K562 (cell line): ENCODE measurements at regions not wholly inside any gene's neighbourhood (a gene's known extent, or its start where the extent isn't known, plus 50 kb on each side); places are given as distances from the start of the nearest gene placed in this dataset.

Experiments used
- ATAC-seq: fragments of 200-7000 bp; cut with Tn5 transposase; 3 replicates; pipeline ENCODE4 v1.9.1; 2020; ENCODE audit warnings: moderate library complexity
- BruUV-seq: library from RNA; stranded (reverse); fragments of 400-500 nt; replicated peaks from 2 replicates; lab custom pipeline; 2021; lab: Mats Ljungman, UMichigan
- CTCF ChIA-PET: fragments of 300-600 bp; formaldehyde crosslinking; extraction: SDS; loops from one replicate; lab custom pipeline; 2021; ENCODE audit warnings: low intra/inter-chr PET ratio; lab: Yijun Ruan, JAX
- POLR2A ChIA-PET: fragments of 300-600, 350-650 bp; sonication (Branson Sonifier 250); formaldehyde crosslinking; extraction: SDS; loops from one replicate; lab custom pipeline; 2021; ENCODE audit warnings: antibody characterized with exemption, inconsistent platforms; lab: Yijun Ruan, JAX
- DNase-seq, 4 experiments: peaks; one replicate each; pipeline versions ENCODE4 v3.0.0 to v3.0.0-alpha.2; 2011 to 2018; ENCODE audit warnings: low spot score in 3 of 4, mixed read lengths in 3 of 4; ENCODE audit errors: extremely low read depth in 1 of 4
- FAIRE-seq: peaks from 2 replicates; lab custom pipeline; 2011; peaks lifted over from hg19 to GRCh38; lab: Jason Lieb, UNC
- H2AFZ ChIP-seq: 2 replicates; pipeline ENCODE4 v1.6.0; 2011; ENCODE audit warnings: low read depth, low read length, control low read depth, inconsistent platforms
- H3K27ac ChIP-seq: fragments of 200-600 bp; 3 replicates; pipeline ENCODE4 v1.8.0; 2011; ENCODE audit warnings: low read depth, mild to moderate bottlenecking, control low read depth, inconsistent platforms, low read length, moderate library complexity, mixed read lengths; ENCODE audit errors: extremely low read depth
- H3K27me3 ChIP-seq, 2 experiments: fragments of 300-600 bp in 1 of 2; 2 replicates in 1 of 2; 3 replicates in 1 of 2; pipeline versions ENCODE4 v1.6.0 to v1.8.0; 2011; ENCODE audit warnings: inconsistent platforms in 2 of 2, low read length in 2 of 2, mild to moderate bottlenecking in 1 of 2, mixed read lengths in 1 of 2, moderate library complexity in 1 of 2; ENCODE audit not compliant: control insufficient read depth in 2 of 2, insufficient read depth in 2 of 2
- H3K36me3 ChIP-seq: fragments of 300-600 bp; 3 replicates; pipeline ENCODE4 v1.8.0; 2011; ENCODE audit warnings: mild to moderate bottlenecking, low read length, inconsistent platforms; ENCODE audit not compliant: control insufficient read depth, insufficient read depth
- H3K4me1 ChIP-seq, 2 experiments: fragments of 200-600 bp in 1 of 2; replicated peaks in 1 of 2; 2 replicates in 1 of 2; 3 replicates in 1 of 2; pipeline versions ENCODE4 v1.5.1 to v1.8.0; 2011; ENCODE audit warnings: inconsistent platforms in 2 of 2, low read length in 2 of 2, mild to moderate bottlenecking in 1 of 2, mixed read lengths in 1 of 2, moderate library complexity in 1 of 2; ENCODE audit not compliant: control insufficient read depth in 2 of 2, insufficient read depth in 2 of 2
- H3K4me2 ChIP-seq: 2 replicates; pipeline ENCODE4 v1.6.1; 2011; ENCODE audit warnings: low read length, control low read depth, inconsistent platforms, mixed read lengths; ENCODE audit not compliant: insufficient read depth
- H3K4me3 ChIP-seq: fragments of 200-600 bp; sonication (generic), shearing (Covaris generic); 2 replicates; pipeline ENCODE4 v1.5.1; 2016; ENCODE audit warnings: control low read depth, inconsistent platforms
- H3K79me2 ChIP-seq: fragments of 200-600 bp; 3 replicates; pipeline ENCODE4 v1.8.0; 2011; ENCODE audit warnings: low read length, inconsistent platforms; ENCODE audit not compliant: control insufficient read depth, insufficient read depth
- H3K9ac ChIP-seq, 2 experiments: 2 replicates each; pipeline versions ENCODE4 v1.6.0 to v1.6.1; 2011; ENCODE audit warnings: low read depth in 2 of 2, low read length in 2 of 2, control low read depth in 1 of 2, inconsistent platforms in 1 of 2, mild to moderate bottlenecking in 1 of 2, mixed read lengths in 1 of 2; ENCODE audit not compliant: insufficient read depth in 1 of 2
- H3K9me1 ChIP-seq: one replicate; pipeline ENCODE4 v1.6.0; 2011; ENCODE audit warnings: inconsistent platforms, mild to moderate bottlenecking, low read length, moderate library complexity; ENCODE audit not compliant: control insufficient read depth, insufficient read depth
- H3K9me3 ChIP-seq: replicated peaks from 2 replicates; pipeline ENCODE4 v1.5.1; 2011; ENCODE audit warnings: low read depth, low read length, inconsistent platforms; ENCODE audit not compliant: control insufficient read depth, insufficient read depth
- H4K20me1 ChIP-seq: replicated peaks from 2 replicates; pipeline ENCODE4 v1.6.1; 2011; ENCODE audit warnings: low read length, inconsistent platforms, mixed read lengths; ENCODE audit not compliant: control insufficient read depth, insufficient read depth
- BACH1 ChIP-seq: fragments of 200-800 bp; sonication (Bioruptor generic); IDR thresholded peaks from 2 replicates; pipeline ENCODE4 v1.6.1; 2016; ENCODE audit warnings: missing genetic modification characterization, missing compliant biosample characterization
- BRD4 ChIP-seq: fragments of 200-600 bp; sonication (generic); IDR thresholded peaks from 2 replicates; pipeline ENCODE4 v1.6.1; 2017; ENCODE audit warnings: inconsistent platforms
- CBX2 ChIP-seq: fragments of 200-600 bp; sonication (generic); IDR thresholded peaks from one replicate; pipeline ENCODE4 v1.6.1; 2012; ENCODE audit warnings: mild to moderate bottlenecking, low read length, inconsistent platforms; ENCODE audit not compliant: insufficient read depth, poor library complexity, severe bottlenecking
- COPS2 ChIP-seq: fragments of 450-650 bp; conservative IDR thresholded peaks from 2 replicates; pipeline ENCODE4 v1.6.1; 2016; ENCODE audit warnings: mild to moderate bottlenecking, moderate library complexity
- ESRRA ChIP-seq: fragments of 450-650 bp; IDR thresholded peaks from 2 replicates; pipeline ENCODE4 v1.6.1; 2014; ENCODE audit warnings: low read depth, mild to moderate bottlenecking, moderate library complexity, borderline replicate concordance
- FOXJ2 ChIP-seq: fragments of 200-800 bp; sonication (Bioruptor generic); IDR thresholded peaks from 2 replicates; pipeline ENCODE4 v1.6.1; 2016; ENCODE audit warnings: missing genetic modification characterization, missing compliant biosample characterization
- KLF16 ChIP-seq: IDR thresholded peaks from 2 replicates; pipeline ENCODE4 v1.6.1; 2016; ENCODE audit warnings: antibody characterized with exemption
- SMAD2 ChIP-seq: fragments of 150-350 bp; IDR thresholded peaks from 2 replicates; pipeline ENCODE4 v1.6.1; 2014; ENCODE audit warnings: low read depth, mild to moderate bottlenecking, low read length
- THRAP3 ChIP-seq: fragments of 450-650 bp; IDR thresholded peaks from 2 replicates; pipeline ENCODE4 v1.6.1; 2016; ENCODE audit warnings: mild to moderate bottlenecking, inconsistent platforms, borderline replicate concordance
- ZC3H4 ChIP-seq: sonication (generic); formaldehyde crosslinking; IDR thresholded peaks from 2 replicates; pipeline ENCODE4 v1.9.0; 2021; ENCODE audit warnings: missing genetic modification reagents, borderline replicate concordance
- ZNF316 ChIP-seq: fragments of 450-650 bp; IDR thresholded peaks from 2 replicates; pipeline ENCODE4 v1.6.1; 2016
- ZNF668 ChIP-seq: fragments of 250-450 bp; sonication (Bioruptor Pico); IDR thresholded peaks from 2 replicates; pipeline ENCODE4 v1.8.0; 2022; ENCODE audit warnings: mild to moderate bottlenecking, inconsistent platforms
- WGBS: fragments of 100-300 bp; shearing (Covaris generic); methylation state at CpG from one replicate; pipeline ENCODE4 v1.1.6; 2016; ENCODE audit warnings: low coverage, mixed read lengths; ENCODE audit not compliant: insufficient coverage; ENCODE audit errors: missing lambda C conversion rate; 5-methylcytosine and 5-hydroxymethylcytosine counted together
- in situ Hi-C: fragments of 300-500 bp; cut with MboI; formaldehyde crosslinking; loops from 4 replicates; pipeline ENCODE4 v1.15.0; 2018; ENCODE audit warnings: inconsistent platforms, mixed read lengths
- intact Hi-C: fragments of 100-400 bp; cut with micrococcal nuclease; formaldehyde crosslinking; loops from 2 replicates; pipeline ENCODE4 v1.14.2; 2022
- TF ChIP-seq, protein P1 (sequence below), 3 experiments: fragments of 200-800 bp in 1 of 3; sonication (Bioruptor generic) in 1 of 3; sonication (generic) in 1 of 3; formaldehyde crosslinking in 1 of 3; IDR thresholded peaks; 2 replicates each; pipeline versions ENCODE4 v1.6.1 to v1.8.0; 2016 to 2022; ENCODE audit warnings: mild to moderate bottlenecking in 2 of 3, missing compliant biosample characterization in 2 of 3, missing genetic modification characterization in 2 of 3, missing genetic modification reagents in 1 of 3
- TF ChIP-seq, protein P2 (sequence below), 2 experiments: fragments of 450-650 bp in 1 of 2; sonication (generic) in 1 of 2; formaldehyde crosslinking; conservative IDR thresholded peaks; 2 replicates each; pipeline versions ENCODE4 v1.4.0 to v1.8.1; 2020 to 2022; ENCODE audit warnings: mild to moderate bottlenecking in 1 of 2, missing genetic modification reagents in 1 of 2
- TF ChIP-seq, protein P3 (sequence below): fragments of 450-650 bp; IDR thresholded peaks from 2 replicates; pipeline ENCODE4 v1.6.1; 2014; ENCODE audit warnings: low read depth, mild to moderate bottlenecking, moderate library complexity, borderline replicate concordance
- TF ChIP-seq, protein P4 (sequence below): fragments of 200-800 bp; sonication (Bioruptor generic); IDR thresholded peaks from 2 replicates; pipeline ENCODE4 v1.6.1; 2016; ENCODE audit warnings: missing genetic modification characterization, missing compliant biosample characterization

DNA sequence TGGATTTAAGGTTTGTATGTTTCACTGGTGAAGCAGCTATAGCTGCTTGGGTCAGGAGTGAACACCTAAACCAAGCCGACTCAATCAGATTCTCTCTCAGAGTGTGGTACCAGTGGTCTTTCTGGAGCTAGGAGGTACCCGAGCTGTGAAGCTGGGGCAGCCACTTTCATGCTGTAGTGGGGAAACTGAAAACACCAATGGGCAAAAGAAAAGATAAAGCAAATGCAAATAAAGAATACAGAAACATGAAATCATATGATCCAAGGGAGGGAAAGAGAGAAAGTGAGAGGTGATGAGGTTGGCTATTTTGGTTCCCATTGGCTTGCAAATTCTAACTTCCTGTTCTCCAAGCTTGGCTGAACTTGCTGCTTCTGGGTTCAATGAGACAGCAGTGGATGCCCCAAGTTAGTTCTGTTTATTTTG lies 212.3 kb upstream of the CFAP20DC start:
- no peaks in the 10 kb centered on the region for H3K9me1 ChIP-seq
- TF ChIP-seq ZC3H4 (CRISPR knock-in tag) (no peak), BACH1 (tag) (no peak), THRAP3 (no peak), ZNF316 (no peak), BRD4 (no peak), ZNF668 (no peak), COPS2 (no peak), ESRRA (no peak), FOXJ2 (tag) (no peak), SMAD2 (no peak), CBX2 (no peak), KLF16 (no peak)
- TF ChIP-seq, protein P1, sequence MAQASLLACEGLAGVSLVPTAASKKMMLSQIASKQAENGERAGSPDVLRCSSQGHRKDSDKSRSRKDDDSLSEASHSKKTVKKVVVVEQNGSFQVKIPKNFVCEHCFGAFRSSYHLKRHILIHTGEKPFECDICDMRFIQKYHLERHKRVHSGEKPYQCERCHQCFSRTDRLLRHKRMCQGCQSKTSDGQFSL (CRISPR knock-in tag; IDR thresholded peaks at IDR 0.05) = no peak
- TF ChIP-seq, protein P1 (tag; IDR thresholded peaks at IDR 0.05) = no peak
- TF ChIP-seq, protein P2, sequence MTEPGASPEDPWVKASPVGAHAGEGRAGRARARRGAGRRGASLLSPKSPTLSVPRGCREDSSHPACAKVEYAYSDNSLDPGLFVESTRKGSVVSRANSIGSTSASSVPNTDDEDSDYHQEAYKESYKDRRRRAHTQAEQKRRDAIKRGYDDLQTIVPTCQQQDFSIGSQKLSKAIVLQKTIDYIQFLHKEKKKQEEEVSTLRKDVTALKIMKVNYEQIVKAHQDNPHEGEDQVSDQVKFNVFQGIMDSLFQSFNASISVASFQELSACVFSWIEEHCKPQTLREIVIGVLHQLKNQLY (CRISPR knock-in tag; conservative IDR thresholded peaks at IDR 0.05) = no peak
- TF ChIP-seq, protein P3, sequence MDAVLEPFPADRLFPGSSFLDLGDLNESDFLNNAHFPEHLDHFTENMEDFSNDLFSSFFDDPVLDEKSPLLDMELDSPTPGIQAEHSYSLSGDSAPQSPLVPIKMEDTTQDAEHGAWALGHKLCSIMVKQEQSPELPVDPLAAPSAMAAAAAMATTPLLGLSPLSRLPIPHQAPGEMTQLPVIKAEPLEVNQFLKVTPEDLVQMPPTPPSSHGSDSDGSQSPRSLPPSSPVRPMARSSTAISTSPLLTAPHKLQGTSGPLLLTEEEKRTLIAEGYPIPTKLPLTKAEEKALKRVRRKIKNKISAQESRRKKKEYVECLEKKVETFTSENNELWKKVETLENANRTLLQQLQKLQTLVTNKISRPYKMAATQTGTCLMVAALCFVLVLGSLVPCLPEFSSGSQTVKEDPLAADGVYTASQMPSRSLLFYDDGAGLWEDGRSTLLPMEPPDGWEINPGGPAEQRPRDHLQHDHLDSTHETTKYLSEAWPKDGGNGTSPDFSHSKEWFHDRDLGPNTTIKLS = no peak
- TF ChIP-seq, protein P4, sequence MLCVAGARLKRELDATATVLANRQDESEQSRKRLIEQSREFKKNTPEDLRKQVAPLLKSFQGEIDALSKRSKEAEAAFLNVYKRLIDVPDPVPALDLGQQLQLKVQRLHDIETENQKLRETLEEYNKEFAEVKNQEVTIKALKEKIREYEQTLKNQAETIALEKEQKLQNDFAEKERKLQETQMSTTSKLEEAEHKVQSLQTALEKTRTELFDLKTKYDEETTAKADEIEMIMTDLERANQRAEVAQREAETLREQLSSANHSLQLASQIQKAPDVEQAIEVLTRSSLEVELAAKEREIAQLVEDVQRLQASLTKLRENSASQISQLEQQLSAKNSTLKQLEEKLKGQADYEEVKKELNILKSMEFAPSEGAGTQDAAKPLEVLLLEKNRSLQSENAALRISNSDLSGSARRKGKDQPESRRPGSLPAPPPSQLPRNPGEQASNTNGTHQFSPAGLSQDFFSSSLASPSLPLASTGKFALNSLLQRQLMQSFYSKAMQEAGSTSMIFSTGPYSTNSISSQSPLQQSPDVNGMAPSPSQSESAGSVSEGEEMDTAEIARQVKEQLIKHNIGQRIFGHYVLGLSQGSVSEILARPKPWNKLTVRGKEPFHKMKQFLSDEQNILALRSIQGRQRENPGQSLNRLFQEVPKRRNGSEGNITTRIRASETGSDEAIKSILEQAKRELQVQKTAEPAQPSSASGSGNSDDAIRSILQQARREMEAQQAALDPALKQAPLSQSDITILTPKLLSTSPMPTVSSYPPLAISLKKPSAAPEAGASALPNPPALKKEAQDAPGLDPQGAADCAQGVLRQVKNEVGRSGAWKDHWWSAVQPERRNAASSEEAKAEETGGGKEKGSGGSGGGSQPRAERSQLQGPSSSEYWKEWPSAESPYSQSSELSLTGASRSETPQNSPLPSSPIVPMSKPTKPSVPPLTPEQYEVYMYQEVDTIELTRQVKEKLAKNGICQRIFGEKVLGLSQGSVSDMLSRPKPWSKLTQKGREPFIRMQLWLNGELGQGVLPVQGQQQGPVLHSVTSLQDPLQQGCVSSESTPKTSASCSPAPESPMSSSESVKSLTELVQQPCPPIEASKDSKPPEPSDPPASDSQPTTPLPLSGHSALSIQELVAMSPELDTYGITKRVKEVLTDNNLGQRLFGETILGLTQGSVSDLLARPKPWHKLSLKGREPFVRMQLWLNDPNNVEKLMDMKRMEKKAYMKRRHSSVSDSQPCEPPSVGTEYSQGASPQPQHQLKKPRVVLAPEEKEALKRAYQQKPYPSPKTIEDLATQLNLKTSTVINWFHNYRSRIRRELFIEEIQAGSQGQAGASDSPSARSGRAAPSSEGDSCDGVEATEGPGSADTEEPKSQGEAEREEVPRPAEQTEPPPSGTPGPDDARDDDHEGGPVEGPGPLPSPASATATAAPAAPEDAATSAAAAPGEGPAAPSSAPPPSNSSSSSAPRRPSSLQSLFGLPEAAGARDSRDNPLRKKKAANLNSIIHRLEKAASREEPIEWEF (CRISPR knock-in tag) = no peak
- BruUV-seq = no TSS peak
- 6% methylated on average over 2 of the region's 2 CpGs for WGBS
- CTCF ChIA-PET = no interaction called here
- no peaks in the 10 kb centered on the region for H3K4me1 ChIP-seq
- H2AFZ ChIP-seq = no peak overlapping the region
- intact Hi-C loops = no loop called here
- no peaks in the 10 kb centered on the region for H3K36me3 ChIP-seq
- no peaks in the 10 kb centered on the region for H3K27me3 ChIP-seq
- H3K79me2 ChIP-seq = no peaks in the 10 kb centered on the region
- no peak overlapping the region for H3K4me2 ChIP-seq
- H3K27ac ChIP-seq = no peak overlapping the region
- no peak for DNase-seq
- no peak overlapping the region for H3K9ac ChIP-seq
- no peak for ATAC-seq
- no peaks in the 10 kb centered on the region for H3K9me3 ChIP-seq
- no peak for FAIRE-seq
- no peak overlapping the region for H3K4me3 ChIP-seq
- H4K20me1 ChIP-seq = no peaks in the 10 kb centered on the region
- POLR2A ChIA-PET = no interaction called here
- in situ Hi-C loops = no loop called here
